ENCODE measurements at regions not wholly inside any gene's neighbourhood (a gene's known extent, or its start where the extent isn't known, plus 50 kb on each side); places are given as distances from the start of the nearest gene placed in this dataset.

- TF ChIP-seq CTCF (IDR thresholded peaks at IDR 0.05; ENCODE audit: poor library complexity) (no peak), EZH2 (IDR thresholded peaks at IDR 0.05; ENCODE audit: borderline replicate concordance) (no peak)
Measured at GRCh38 chr16:65828296-65828695, 538.2 kb upstream of the CDH5 start.
